ENCODE measurements at regions not wholly inside any gene's neighbourhood (a gene's known extent, or its start where the extent isn't known, plus 50 kb on each side); places are given as distances from the start of the nearest gene placed in this dataset.

DNA sequence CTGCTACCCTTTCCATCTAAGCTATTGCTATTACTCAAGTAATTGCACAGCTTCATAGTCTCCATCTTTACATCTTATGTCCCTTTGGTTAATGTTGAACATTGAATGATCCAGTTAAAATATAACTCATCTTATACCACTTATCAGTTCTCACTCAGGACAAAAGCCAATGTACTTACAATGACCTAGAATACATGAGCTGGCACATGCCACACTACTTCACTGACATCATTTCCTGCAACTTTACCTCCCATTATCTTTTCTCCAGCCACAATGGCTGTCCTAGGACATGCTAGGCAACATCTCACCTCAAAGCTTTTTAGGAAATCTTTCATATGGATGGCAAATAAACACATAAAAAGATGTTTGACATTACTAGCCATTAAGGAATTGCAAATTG, 309.2 kb downstream of the FOXG1 start:
- no peak overlapping the region for H3K4me3 ChIP-seq
- peaks cover 0 to 4% of the 10 kb centered on the region in 2 donors for H3K9me3 ChIP-seq
- intact Hi-C loops (cut with DNase I): no loop called here
- ATAC-seq: no peak
- no peak for DNase-seq
- H3K27me3 ChIP-seq: no peaks in the 10 kb centered on the region
- no peaks in the 10 kb centered on the region for H3K4me1 ChIP-seq
- TF ChIP-seq, protein P1, sequence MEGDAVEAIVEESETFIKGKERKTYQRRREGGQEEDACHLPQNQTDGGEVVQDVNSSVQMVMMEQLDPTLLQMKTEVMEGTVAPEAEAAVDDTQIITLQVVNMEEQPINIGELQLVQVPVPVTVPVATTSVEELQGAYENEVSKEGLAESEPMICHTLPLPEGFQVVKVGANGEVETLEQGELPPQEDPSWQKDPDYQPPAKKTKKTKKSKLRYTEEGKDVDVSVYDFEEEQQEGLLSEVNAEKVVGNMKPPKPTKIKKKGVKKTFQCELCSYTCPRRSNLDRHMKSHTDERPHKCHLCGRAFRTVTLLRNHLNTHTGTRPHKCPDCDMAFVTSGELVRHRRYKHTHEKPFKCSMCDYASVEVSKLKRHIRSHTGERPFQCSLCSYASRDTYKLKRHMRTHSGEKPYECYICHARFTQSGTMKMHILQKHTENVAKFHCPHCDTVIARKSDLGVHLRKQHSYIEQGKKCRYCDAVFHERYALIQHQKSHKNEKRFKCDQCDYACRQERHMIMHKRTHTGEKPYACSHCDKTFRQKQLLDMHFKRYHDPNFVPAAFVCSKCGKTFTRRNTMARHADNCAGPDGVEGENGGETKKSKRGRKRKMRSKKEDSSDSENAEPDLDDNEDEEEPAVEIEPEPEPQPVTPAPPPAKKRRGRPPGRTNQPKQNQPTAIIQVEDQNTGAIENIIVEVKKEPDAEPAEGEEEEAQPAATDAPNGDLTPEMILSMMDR (IDR thresholded peaks at IDR 0.05): no peak
- no peak overlapping the region for H3K27ac ChIP-seq
- no peaks in the 10 kb centered on the region for H3K36me3 ChIP-seq

DNA sequence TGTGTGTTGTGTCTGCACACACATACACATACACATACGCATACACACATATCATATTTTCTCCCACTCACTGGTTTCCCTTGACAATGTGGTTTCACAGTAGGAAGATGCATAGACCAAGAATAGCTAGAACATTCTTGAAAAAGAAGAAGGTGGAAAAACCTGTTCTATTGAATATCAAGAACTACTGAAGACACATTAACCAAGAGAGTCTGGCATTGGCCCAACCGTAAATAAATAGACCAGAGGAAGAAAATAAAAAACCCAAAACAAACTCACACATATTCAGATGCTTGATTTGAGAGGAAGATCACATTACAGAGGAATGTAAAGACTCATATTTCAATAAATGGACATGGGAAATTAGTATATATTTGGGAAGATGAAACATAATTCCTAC, 311.3 kb downstream of the FOXG1 start:
- ATAC-seq (no peak), DNase-seq (no peak)
- Histone ChIP-seq H3K27me3 (no peaks in the 10 kb centered on the region), H3K36me3 (no peaks in the 10 kb centered on the region), H3K4me3 (no peak overlapping the region), H3K4me1 (no peaks in the 10 kb centered on the region), H3K27ac (no peak overlapping the region), H3K9me3 (no peaks in the 10 kb centered on the region)
- TF ChIP-seq, protein P1 (IDR thresholded peaks at IDR 0.05): no peak
- intact Hi-C loops (cut with DNase I): no loop called here

DNA sequence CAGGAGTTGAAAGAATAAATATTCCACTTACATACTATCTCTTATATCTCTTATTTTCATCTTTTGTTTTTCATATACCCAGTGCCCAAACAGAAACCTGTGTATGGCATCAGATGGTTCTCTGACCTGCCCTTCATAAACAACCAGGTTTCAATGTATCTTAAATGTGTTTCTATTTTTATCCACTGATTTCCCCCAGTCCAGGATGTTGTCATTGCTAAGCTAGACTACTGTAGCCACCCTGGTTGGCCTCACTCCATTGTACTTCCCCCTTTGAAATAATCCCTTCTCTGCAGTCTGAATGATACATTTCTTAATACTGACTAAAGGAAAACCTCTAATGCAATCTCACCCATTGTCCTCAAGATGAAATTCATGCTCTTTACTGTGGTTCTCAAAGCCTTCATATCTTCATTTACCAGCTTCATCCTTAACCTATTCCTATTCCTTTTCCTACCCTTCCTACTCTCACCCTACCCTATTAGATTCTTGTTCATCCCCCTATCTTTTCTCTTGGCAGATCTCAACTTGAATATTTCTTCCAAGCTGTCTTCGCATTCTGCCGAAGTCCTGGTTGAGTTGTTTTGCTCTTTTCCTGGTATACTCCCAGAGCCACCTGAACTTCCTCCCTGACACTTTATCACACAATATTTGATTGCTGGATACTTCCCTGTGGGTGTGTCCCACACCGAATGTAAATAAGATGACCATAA, 312.4 kb downstream of the FOXG1 start:
- intact Hi-C loops (cut with DNase I): no loop called here
- no peak for ATAC-seq

DNA sequence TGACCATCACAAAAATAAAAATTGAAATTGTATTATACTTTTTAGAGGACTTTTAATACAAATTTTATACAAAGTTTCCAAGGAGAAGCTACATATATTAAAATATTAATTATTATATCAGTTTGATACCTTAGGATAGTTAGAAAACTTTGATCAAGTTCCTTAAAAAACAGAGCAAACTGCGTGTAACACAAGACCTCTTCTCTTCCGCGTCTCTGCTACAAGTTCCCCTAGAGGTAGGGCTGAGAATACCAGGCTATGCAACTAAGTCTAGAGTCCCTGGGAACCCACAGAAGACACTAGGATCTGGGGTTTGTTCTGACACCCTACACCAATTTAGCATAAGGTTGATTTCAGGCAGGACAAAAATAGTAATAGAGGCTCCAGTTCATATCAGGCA, 319.0 kb downstream of the FOXG1 start:
- DNase-seq (no peak), ATAC-seq (no peak)
- no peak overlapping the region for H3K27ac ChIP-seq
- H3K27me3 ChIP-seq: no peaks in the 10 kb centered on the region
- no peak overlapping the region for H3K4me3 ChIP-seq
- H3K36me3 ChIP-seq: no peaks in the 10 kb centered on the region
- H3K4me1 ChIP-seq: no peaks in the 10 kb centered on the region
- TF ChIP-seq, protein P1 (IDR thresholded peaks at IDR 0.05): no peak
- intact Hi-C loops (cut with DNase I): no loop called here
- peaks cover 0 to 6% of the 10 kb centered on the region in 2 donors for H3K9me3 ChIP-seq

More for the DNA sequence above, 312.4 kb downstream of the FOXG1 start:
- TF ChIP-seq, protein P1 (IDR thresholded peaks at IDR 0.05): no peak
- DNase-seq: no peak
- Histone ChIP-seq H3K27ac (no peak overlapping the region), H3K27me3 (no peaks in the 10 kb centered on the region), H3K9me3 (no peaks in the 10 kb centered on the region), H3K4me3 (no peak overlapping the region), H3K4me1 (no peaks in the 10 kb centered on the region), H3K36me3 (no peaks in the 10 kb centered on the region)

DNA sequence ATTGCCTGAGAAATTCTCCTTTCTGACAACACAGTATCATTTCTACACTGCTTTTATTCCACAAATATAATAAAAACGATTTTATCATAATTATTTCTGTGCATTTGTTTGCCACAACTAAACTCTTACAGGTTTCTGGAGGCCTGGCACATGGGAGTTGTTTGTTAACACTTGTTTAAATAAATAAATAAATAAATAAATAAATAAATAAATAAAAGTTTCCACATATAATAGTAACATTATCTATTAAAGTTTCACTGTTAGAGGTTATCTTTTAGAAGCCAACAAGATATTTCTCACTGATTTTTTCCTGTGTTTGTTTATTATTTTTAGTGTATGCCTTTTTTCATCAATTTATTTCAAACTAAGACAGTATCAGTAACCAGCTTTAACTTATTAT, 323.3 kb downstream of the FOXG1 start:
- TF ChIP-seq, protein P1 (IDR thresholded peaks at IDR 0.05): no peak
- H3K4me1 ChIP-seq: no peaks in the 10 kb centered on the region

More for the DNA sequence above, 323.3 kb downstream of the FOXG1 start:
- Histone ChIP-seq H3K27me3 (no peaks in the 10 kb centered on the region), H3K27ac (no peak overlapping the region), H3K4me3 (no peak overlapping the region), H3K9me3 (peaks cover 0 to 6% of the 10 kb centered on the region in 2 donors), H3K36me3 (no peaks in the 10 kb centered on the region)
- ATAC-seq (no peak), DNase-seq (no peak)
- intact Hi-C loops (cut with DNase I): no loop called here

All from left lung (tissue), 4 donors.